NT2/D1 (cell line): ENCODE measurements at regions not wholly inside any gene's neighbourhood (a gene's known extent, or its start where the extent isn't known, plus 50 kb on each side); places are given as distances from the start of the nearest gene placed in this dataset.

ENCODE experiments used
- DNase-seq: peaks from one replicate; pipeline ENCODE4 v3.0.0-alpha.2; 2011; ENCODE audit warnings: low read depth, low spot score
- H3K27me3 ChIP-seq: 2 replicates; pipeline ENCODE4 v1.6.0; 2011; ENCODE audit warnings: mild to moderate bottlenecking; ENCODE audit not compliant: insufficient read length, insufficient read depth
- H3K36me3 ChIP-seq: 2 replicates; pipeline ENCODE4 v1.6.1; 2011; ENCODE audit warnings: mild to moderate bottlenecking, low read length, mixed read lengths; ENCODE audit not compliant: insufficient read depth, insufficient read length
- H3K4me1 ChIP-seq: 2 replicates; pipeline ENCODE4 v1.5.1; 2011; ENCODE audit not compliant: insufficient read depth, insufficient read length
- H3K4me3 ChIP-seq: 2 replicates; pipeline ENCODE4 v1.5.1; 2011; ENCODE audit warnings: low read depth; ENCODE audit not compliant: insufficient read length
- H3K9ac ChIP-seq: 2 replicates; pipeline ENCODE4 v1.6.0; 2011; ENCODE audit warnings: low read depth; ENCODE audit not compliant: insufficient read length
- H3K9me3 ChIP-seq: 2 replicates; pipeline ENCODE4 v1.5.1; 2011; ENCODE audit warnings: mild to moderate bottlenecking, low read length; ENCODE audit not compliant: insufficient read depth
- SUZ12 ChIP-seq: IDR thresholded peaks from 2 replicates; pipeline ENCODE4 v1.6.1; 2011; ENCODE audit not compliant: insufficient read length, insufficient read depth; ENCODE audit errors: extremely low read depth
- YY1 ChIP-seq: IDR thresholded peaks from 2 replicates; pipeline ENCODE4 v1.6.1; 2011; ENCODE audit not compliant: insufficient read length, insufficient read depth
- ZNF274 ChIP-seq: IDR thresholded peaks from 2 replicates; pipeline ENCODE4 v1.6.1; 2011; ENCODE audit warnings: mild to moderate bottlenecking, low read depth, low read length

DNA sequence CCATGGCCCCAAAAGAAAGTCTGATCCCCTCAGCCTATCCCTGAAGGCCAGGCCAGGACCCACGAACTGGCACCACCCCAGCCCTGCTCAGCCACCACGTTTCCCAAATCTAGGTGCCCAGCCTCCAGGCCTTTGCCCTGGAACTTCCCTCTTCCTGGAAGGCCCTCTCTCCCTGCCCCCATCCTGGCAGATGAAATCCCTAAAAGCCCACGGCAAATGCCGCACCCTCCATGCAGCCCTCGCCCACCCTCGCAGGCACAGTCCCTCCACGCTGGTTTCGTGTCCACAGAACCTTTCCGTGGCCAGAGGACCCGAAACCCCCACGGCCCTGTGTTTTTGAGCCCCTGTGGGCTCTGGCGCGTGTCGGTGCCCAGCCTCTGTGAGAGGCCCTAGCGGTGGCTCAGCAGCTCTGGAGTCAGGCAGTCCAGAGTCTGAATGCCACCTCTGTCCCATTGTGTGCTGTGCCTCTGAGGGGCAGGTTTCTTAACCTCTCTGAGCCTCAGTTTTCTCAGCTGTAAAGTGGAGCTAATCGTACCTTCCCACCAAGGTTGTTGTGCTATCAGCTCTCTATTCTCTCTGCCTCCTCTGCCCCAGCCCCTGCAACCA lies 138.5 kb upstream of the IQSEC1 start:
- H3K9me3 ChIP-seq, result no peaks in the 10 kb centered on the region
- no peak overlapping the region for H3K9ac ChIP-seq
- H3K36me3 ChIP-seq, result no peaks in the 10 kb centered on the region
- no peak for TF ChIP-seq SUZ12
- no peak for TF ChIP-seq YY1
- TF ChIP-seq ZNF274, result no peak
- no peaks in the 10 kb centered on the region for H3K27me3 ChIP-seq
- peaks cover 8% of the 10 kb centered on the region for H3K4me1 ChIP-seq
- DNase-seq, result no peak
- no peak overlapping the region for H3K4me3 ChIP-seq

- H3K36me3 ChIP-seq, result no peaks in the 10 kb centered on the region
These were observed 137.2 kb upstream of the IQSEC1 start for GRCh38 chr3:13210221-13210975.

DNA sequence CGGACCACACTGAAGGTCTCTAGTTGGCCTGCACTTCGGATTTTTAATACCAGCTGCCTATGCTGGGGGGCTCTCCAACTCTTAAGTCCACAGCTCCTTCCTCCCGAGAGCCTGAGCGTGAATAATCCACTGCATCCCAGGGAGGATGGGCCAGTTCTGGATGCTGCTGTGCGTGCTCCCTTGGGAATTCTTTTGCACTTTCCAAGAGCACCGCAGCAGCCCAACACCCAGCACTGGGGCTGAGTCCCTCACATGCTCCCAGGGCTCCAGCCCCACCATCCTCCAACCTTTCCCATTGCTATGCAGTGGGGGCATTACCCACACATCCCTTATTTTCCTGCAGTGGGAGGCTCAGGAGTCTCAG lies 136.4 kb upstream of the IQSEC1 start:
- no peaks in the 10 kb centered on the region for H3K27me3 ChIP-seq
- peaks cover 8% of the 10 kb centered on the region for H3K4me1 ChIP-seq
- no peak overlapping the region for H3K4me3 ChIP-seq
- H3K9ac ChIP-seq, result no peak overlapping the region
- H3K36me3 ChIP-seq, result no peaks in the 10 kb centered on the region
- no peak for DNase-seq
- TF ChIP-seq SUZ12 (no peak), ZNF274 (no peak), YY1 (no peak)
- no peaks in the 10 kb centered on the region for H3K9me3 ChIP-seq

More at GRCh38 chr3:13210221-13210975, 137.2 kb upstream of the IQSEC1 start:
- TF ChIP-seq SUZ12 (no peak), ZNF274 (no peak), YY1 (no peak)
- Histone ChIP-seq H3K27me3 (no peaks in the 10 kb centered on the region), H3K9ac (no peak overlapping the region), H3K4me3 (no peak overlapping the region), H3K9me3 (no peaks in the 10 kb centered on the region), H3K4me1 (peaks cover 8% of the 10 kb centered on the region)
- DNase-seq, result no peak

DNA sequence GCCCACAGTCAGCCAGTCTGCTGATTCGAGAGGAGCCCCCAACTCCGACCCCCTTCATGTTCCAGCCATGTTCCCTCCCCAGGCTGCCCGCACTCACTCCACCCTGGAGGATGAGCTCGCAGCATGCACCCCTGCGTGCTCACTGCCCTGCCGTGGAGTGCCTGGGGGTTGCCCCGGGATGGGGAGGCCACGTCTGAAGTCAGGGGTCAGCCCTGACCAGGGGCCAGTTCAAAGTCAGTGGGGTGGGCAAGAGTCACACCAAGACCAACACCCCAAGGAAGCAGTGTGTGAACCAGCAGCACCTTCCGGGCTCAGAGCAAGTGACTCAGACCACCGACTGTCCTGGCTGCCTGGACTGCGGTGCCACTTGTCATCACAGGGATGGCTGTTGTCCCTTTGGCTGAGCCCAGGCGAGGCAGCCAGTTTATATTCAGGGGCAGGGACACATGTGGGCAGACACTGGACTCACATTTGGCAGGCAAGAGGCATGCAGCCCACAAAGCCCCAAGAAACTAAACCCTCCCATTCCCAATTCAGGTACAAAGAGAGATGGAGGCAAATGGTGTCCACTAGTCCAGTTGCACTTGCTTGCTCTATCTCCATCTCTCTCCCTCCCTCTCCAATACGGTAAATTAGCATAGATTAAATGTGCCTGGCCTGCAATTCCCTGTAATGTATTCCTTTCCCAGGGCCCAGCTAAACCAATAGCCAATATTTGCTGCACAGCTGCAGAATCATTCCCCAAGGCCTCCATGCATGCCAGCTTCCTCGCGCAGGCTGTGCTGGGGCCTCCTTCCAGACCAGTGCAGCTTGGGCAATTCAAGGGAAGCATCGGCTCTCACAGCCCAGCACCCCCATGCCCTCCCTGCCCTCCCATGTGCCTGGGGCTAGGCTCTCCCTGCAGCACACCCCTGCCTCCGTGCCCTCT lies 135.7 kb upstream of the IQSEC1 start:
- TF ChIP-seq ZNF274 (no peak), SUZ12 (no peak), YY1 (no peak)
- DNase-seq, result no peak
- no peak overlapping the region for H3K9ac ChIP-seq

DNA sequence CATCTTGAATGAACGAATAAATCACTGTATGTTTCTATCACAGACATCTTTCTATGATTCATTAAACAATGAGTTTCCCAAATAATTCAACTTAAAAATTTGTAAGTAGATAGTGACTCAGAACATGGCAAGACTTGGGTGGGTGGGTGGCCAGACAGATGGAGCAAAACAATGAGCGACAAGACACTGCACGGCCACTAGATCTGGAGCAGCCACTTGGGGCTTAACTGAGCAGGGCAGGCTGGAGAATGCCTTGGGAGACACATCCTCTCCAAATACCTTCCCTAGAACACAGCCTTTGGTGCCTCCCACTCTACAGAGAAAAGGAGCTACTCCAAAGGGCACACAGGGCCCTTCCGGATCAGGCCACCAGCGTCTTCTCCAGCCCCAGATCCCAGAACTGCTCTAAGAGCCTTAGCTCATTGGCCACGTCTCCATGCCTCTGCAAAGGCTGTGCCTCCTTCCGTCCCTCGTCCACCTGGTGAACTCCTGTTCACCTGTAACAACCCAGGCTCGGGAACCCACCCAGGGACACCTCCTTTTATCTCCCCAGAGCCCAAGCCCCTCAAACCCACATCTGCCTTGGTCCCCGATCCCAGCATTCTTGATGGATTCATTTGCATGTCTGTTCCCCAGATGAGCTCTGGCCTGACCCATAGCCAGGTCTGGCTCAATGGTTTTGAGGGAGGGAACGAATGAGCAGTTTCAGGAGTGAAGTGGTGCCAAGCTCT lies 134.9 kb upstream of the IQSEC1 start:
- peaks cover 8% of the 10 kb centered on the region for H3K4me1 ChIP-seq
- TF ChIP-seq ZNF274, result no peak
- TF ChIP-seq YY1, result no peak
- TF ChIP-seq SUZ12, result no peak
- H3K9me3 ChIP-seq, result no peaks in the 10 kb centered on the region
- H3K36me3 ChIP-seq, result no peaks in the 10 kb centered on the region
- H3K27me3 ChIP-seq, result no peaks in the 10 kb centered on the region
- no peak for DNase-seq
- no peak overlapping the region for H3K9ac ChIP-seq
- H3K4me3 ChIP-seq, result no peak overlapping the region

More for the DNA sequence above, 135.7 kb upstream of the IQSEC1 start:
- Histone ChIP-seq H3K9me3 (no peaks in the 10 kb centered on the region), H3K27me3 (no peaks in the 10 kb centered on the region), H3K36me3 (no peaks in the 10 kb centered on the region), H3K4me3 (no peak overlapping the region), H3K4me1 (peaks cover 8% of the 10 kb centered on the region)

DNA sequence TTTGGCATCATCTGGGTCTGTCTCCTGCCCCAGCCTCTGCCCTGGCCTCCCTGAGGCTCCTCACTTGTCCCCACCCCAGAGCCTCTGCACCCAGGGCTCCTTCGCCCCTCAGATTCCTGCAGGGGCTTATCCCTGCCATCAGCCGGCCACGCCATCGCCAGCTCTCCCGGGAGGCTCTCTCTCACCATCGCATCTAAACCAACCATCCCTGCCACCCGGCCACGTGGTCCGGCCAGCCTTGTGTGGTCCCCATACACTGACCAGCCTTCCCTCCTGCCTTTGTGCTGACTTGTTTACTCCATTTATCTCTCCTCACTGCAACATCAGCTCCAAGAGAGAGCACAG lies 134.3 kb upstream of the IQSEC1 start:
- Histone ChIP-seq H3K4me1 (peaks cover 8% of the 10 kb centered on the region), H3K9me3 (no peaks in the 10 kb centered on the region)
- DNase-seq, result no peak

More for the DNA sequence above, 134.3 kb upstream of the IQSEC1 start:
- H3K9ac ChIP-seq, result no peak overlapping the region
- H3K4me3 ChIP-seq, result no peak overlapping the region
- TF ChIP-seq YY1 (no peak), SUZ12 (no peak), ZNF274 (no peak)
- no peaks in the 10 kb centered on the region for H3K36me3 ChIP-seq
- H3K27me3 ChIP-seq, result no peaks in the 10 kb centered on the region
